Neural cell (in vitro differentiated cells): ENCODE measurements at regions not wholly inside any gene's neighbourhood (a gene's known extent, or its start where the extent isn't known, plus 50 kb on each side); places are given as distances from the start of the nearest gene placed in this dataset.

Experiments used
- H2AFZ ChIP-seq: fragments of 200-600, 300-800 bp; sonication (generic), shearing (Covaris generic); 2 replicates; pipeline ENCODE4 v1.6.0; 2014; ENCODE audit warnings: low read depth, mild to moderate bottlenecking, antibody characterized with exemption, low read length, moderate library complexity
- H3F3A ChIP-seq: fragments of 200-600 bp; shearing (Covaris generic); 2 replicates; pipeline ENCODE4 v1.6.1; 2016; ENCODE audit warnings: mild to moderate bottlenecking, moderate library complexity, mixed read lengths, antibody characterized with exemption, low read length; ENCODE audit not compliant: insufficient read depth, poor library complexity, severe bottlenecking
- H3K27ac ChIP-seq: fragments of 200-600, 300-800 bp; sonication (generic), shearing (Covaris generic); 2 replicates; pipeline ENCODE4 v1.5.1; 2014; ENCODE audit warnings: mild to moderate bottlenecking, low read length, moderate library complexity
- H3K27me3 ChIP-seq: fragments of 300-800, 200-600 bp; sonication (generic), shearing (Covaris generic); 2 replicates; pipeline ENCODE4 v1.6.0; 2014; ENCODE audit warnings: mild to moderate bottlenecking, low read depth, low read length, moderate library complexity; ENCODE audit not compliant: insufficient read depth
- H3K36me3 ChIP-seq: fragments of 300-800, 200-600 bp; sonication (generic), shearing (Covaris generic); 2 replicates; pipeline ENCODE4 v1.5.1; 2014; ENCODE audit warnings: mild to moderate bottlenecking, antibody characterized with exemption, low read length, moderate library complexity; ENCODE audit not compliant: insufficient read depth
- H3K4me2 ChIP-seq: fragments of 300-800, 200-600 bp; sonication (generic), shearing (Covaris generic); 2 replicates; pipeline ENCODE4 v1.6.0; 2014; ENCODE audit warnings: mild to moderate bottlenecking, low read length
- H3K4me3 ChIP-seq: fragments of 300-800, 200-600 bp; sonication (generic), shearing (Covaris generic); 2 replicates; pipeline ENCODE4 v1.5.1; 2014; ENCODE audit warnings: mild to moderate bottlenecking, low read length, moderate library complexity
- H3K79me2 ChIP-seq: fragments of 200-600 bp; shearing (Covaris generic); replicated peaks from 2 replicates; pipeline ENCODE4 v1.6.0; 2014; ENCODE audit warnings: mild to moderate bottlenecking, low read length, moderate library complexity; ENCODE audit not compliant: insufficient read depth
- H3K9ac ChIP-seq: fragments of 300-800, 200-600 bp; sonication (generic), shearing (Covaris generic); 2 replicates; pipeline ENCODE4 v1.6.1; 2016; ENCODE audit warnings: mild to moderate bottlenecking, low read length, mixed read lengths
- H3K9me2 ChIP-seq: fragments of 200-600 bp; shearing (Covaris generic); 2 replicates; pipeline ENCODE4 v1.6.1; 2016; ENCODE audit warnings: mild to moderate bottlenecking, low read length, mixed read lengths; ENCODE audit not compliant: insufficient read depth
- H3K9me3 ChIP-seq: fragments of 200-600, 300-800 bp; sonication (generic), shearing (Covaris generic); 2 replicates; pipeline ENCODE4 v1.6.1; 2016; ENCODE audit warnings: mild to moderate bottlenecking, mixed run types, low read length, moderate library complexity, mixed read lengths
- H4K20me1 ChIP-seq: fragments of 200-600 bp; shearing (Covaris generic); 2 replicates; pipeline ENCODE4 v1.6.1; 2016; ENCODE audit warnings: mild to moderate bottlenecking, mixed run types; ENCODE audit not compliant: insufficient read depth
- CTCF ChIP-seq: fragments of 450-650 bp; IDR thresholded peaks from 2 replicates; pipeline ENCODE4 v1.5.1; 2014; ENCODE audit warnings: antibody characterized with exemption, mild to moderate bottlenecking, moderate library complexity; ENCODE audit not compliant: poor library complexity, severe bottlenecking
- EP300 ChIP-seq: fragments of 450-650 bp; conservative IDR thresholded peaks from 2 replicates; pipeline ENCODE4 v1.6.1; 2014; ENCODE audit warnings: antibody characterized with exemption, mild to moderate bottlenecking, moderate library complexity; ENCODE audit not compliant: poor library complexity, severe bottlenecking
- EZH2 ChIP-seq: fragments of 200-600, 300-800 bp; shearing (Covaris generic), sonication (generic); IDR thresholded peaks from 2 replicates; pipeline ENCODE4 v1.6.1; 2014; ENCODE audit warnings: antibody characterized with exemption, low read length, borderline replicate concordance, mild to moderate bottlenecking; ENCODE audit not compliant: insufficient read depth, poor library complexity, severe bottlenecking
- MXI1 ChIP-seq: fragments of 450-650 bp; conservative IDR thresholded peaks from 2 replicates; pipeline ENCODE4 v1.6.1; 2014; ENCODE audit warnings: antibody characterized with exemption, mild to moderate bottlenecking; ENCODE audit not compliant: poor library complexity, severe bottlenecking
- POLR2AphosphoS5 ChIP-seq: IDR thresholded peaks from 2 replicates; pipeline ENCODE4 v1.6.1; 2012
- RAD21 ChIP-seq: fragments of 450-650 bp; conservative IDR thresholded peaks from 2 replicates; pipeline ENCODE4 v1.6.1; 2014; ENCODE audit warnings: antibody characterized with exemption, mild to moderate bottlenecking, moderate library complexity
- SMC3 ChIP-seq: fragments of 450-650 bp; conservative IDR thresholded peaks from 2 replicates; pipeline ENCODE4 v1.6.1; 2014; ENCODE audit warnings: antibody characterized with exemption, mild to moderate bottlenecking, moderate library complexity; ENCODE audit not compliant: poor library complexity
- TAF1 ChIP-seq: IDR thresholded peaks from 2 replicates; pipeline ENCODE4 v1.6.1; 2012; ENCODE audit warnings: low read depth
- TF ChIP-seq, protein P1 (sequence below): IDR thresholded peaks from 2 replicates; pipeline ENCODE4 v1.6.1; 2012; ENCODE audit warnings: borderline replicate concordance

DNA sequence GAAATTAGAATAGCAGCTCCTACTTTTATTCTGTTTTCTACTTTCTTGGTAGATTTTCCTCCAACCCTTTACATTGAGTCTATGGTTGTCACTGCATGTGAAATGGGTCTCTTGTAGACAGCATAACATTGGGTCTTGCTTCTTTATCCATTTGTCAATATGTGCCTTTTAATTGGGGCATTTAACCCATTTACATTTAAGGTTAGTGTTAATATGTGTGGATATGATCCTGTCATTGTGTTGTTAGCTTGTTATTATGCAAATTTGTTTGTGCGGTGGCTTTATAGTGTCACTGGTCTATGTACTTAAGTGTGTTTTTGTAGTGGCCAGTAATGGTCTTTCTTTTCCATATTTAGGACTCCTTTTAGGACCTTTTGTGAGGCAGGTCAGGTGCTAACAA is 276.9 kb upstream of the SPHKAP start:
- no peak overlapping the region for H3K4me2 ChIP-seq
- H3K27me3 ChIP-seq: no peaks in the 10 kb centered on the region
- no peak overlapping the region for H3K4me3 ChIP-seq
- no peaks in the 10 kb centered on the region for H3K9me3 ChIP-seq
- H3F3A ChIP-seq: no peaks in the 10 kb centered on the region
- no peak overlapping the region for H3K27ac ChIP-seq
- H3K36me3 ChIP-seq: no peaks in the 10 kb centered on the region
- H2AFZ ChIP-seq: no peak overlapping the region
- no peaks in the 10 kb centered on the region for H4K20me1 ChIP-seq
- H3K9ac ChIP-seq: no peak overlapping the region
- no peaks in the 10 kb centered on the region for H3K79me2 ChIP-seq
- TF ChIP-seq MXI1 (no peak), TAF1 (no peak), EZH2 (no peak), RAD21 (no peak), EP300 (no peak), CTCF (no peak), SMC3 (no peak), POLR2AphosphoS5 (no peak)
- TF ChIP-seq, protein P1, sequence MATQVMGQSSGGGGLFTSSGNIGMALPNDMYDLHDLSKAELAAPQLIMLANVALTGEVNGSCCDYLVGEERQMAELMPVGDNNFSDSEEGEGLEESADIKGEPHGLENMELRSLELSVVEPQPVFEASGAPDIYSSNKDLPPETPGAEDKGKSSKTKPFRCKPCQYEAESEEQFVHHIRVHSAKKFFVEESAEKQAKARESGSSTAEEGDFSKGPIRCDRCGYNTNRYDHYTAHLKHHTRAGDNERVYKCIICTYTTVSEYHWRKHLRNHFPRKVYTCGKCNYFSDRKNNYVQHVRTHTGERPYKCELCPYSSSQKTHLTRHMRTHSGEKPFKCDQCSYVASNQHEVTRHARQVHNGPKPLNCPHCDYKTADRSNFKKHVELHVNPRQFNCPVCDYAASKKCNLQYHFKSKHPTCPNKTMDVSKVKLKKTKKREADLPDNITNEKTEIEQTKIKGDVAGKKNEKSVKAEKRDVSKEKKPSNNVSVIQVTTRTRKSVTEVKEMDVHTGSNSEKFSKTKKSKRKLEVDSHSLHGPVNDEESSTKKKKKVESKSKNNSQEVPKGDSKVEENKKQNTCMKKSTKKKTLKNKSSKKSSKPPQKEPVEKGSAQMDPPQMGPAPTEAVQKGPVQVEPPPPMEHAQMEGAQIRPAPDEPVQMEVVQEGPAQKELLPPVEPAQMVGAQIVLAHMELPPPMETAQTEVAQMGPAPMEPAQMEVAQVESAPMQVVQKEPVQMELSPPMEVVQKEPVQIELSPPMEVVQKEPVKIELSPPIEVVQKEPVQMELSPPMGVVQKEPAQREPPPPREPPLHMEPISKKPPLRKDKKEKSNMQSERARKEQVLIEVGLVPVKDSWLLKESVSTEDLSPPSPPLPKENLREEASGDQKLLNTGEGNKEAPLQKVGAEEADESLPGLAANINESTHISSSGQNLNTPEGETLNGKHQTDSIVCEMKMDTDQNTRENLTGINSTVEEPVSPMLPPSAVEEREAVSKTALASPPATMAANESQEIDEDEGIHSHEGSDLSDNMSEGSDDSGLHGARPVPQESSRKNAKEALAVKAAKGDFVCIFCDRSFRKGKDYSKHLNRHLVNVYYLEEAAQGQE: no peak
- no peaks in the 10 kb centered on the region for H3K9me2 ChIP-seq

DNA sequence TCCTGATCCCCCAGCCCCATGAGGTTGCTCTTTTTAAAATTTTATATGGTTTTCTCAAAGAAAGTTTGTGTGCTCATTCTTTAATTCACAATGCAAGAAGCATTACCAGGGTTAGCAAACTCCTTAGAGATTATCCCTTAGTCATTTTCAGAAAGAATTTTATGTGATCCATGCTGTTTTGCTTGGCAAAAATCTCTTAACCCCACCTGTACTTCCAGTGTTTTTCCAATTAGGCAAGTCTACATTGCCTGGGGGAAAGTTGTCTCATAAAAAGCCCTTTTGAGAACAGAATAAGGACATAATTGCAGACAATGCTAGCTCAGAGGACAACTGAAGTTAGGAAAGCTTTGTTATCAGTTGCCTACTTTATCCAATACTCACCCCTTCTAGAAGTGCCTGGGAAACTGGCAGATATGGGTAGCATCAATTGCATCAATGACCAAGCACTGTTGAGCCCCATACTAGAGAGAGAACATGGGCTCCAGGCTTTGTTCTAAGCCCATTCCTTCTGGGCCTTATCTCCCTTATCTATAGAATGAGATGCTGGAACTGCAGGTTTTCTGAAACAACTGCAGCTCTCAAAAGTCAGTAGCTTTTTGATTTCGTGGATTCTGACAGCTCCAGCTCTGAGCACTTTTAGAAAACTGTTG is 265.9 kb upstream of the SPHKAP start:
- H3K9me3 ChIP-seq: no peaks in the 10 kb centered on the region
- no peaks in the 10 kb centered on the region for H4K20me1 ChIP-seq
- no peaks in the 10 kb centered on the region for H3K36me3 ChIP-seq
- H3K9me2 ChIP-seq: no peaks in the 10 kb centered on the region
- no peaks in the 10 kb centered on the region for H3F3A ChIP-seq
- H3K4me2 ChIP-seq: no peak overlapping the region
- H3K9ac ChIP-seq: no peak overlapping the region
- no peak overlapping the region for H2AFZ ChIP-seq
- no peaks in the 10 kb centered on the region for H3K79me2 ChIP-seq
- no peaks in the 10 kb centered on the region for H3K27me3 ChIP-seq
- TF ChIP-seq, protein P1: no peak
- TF ChIP-seq CTCF (no peak), TAF1 (no peak), SMC3 (no peak), MXI1 (no peak), POLR2AphosphoS5 (no peak), EZH2 (no peak), EP300 (no peak), RAD21 (no peak)
- no peak overlapping the region for H3K4me3 ChIP-seq
- H3K27ac ChIP-seq: no peak overlapping the region
